ENCODE measurements at regions not wholly inside any gene's neighbourhood (a gene's known extent, or its start where the extent isn't known, plus 50 kb on each side); places are given as distances from the start of the nearest gene placed in this dataset.

- Histone ChIP-seq H2BK12ac (ENCODE audit: low read depth, low read length) (no peak overlapping the region), H2BK15ac (ENCODE audit: low read length) (0 out of 2 replicates have a peak overlapping the region, but pooled peaks have one; percentile 10), H3K4ac (replicated peaks; ENCODE audit: insufficient read length, low read depth, low read length) (no peak overlapping the region), H3K9ac (replicated peaks in 1 of 4; ENCODE audit: extremely low read depth in 1 of 4, low read depth in 3 of 4, low read length in 3 of 4) (no peak overlapping the region), H3K23me2 (ENCODE audit: low read depth, low read length) (no peaks in the 10 kb centered on the region), H2AK5ac (ENCODE audit: low read depth, low read length) (no peak overlapping the region), H3K4me1 (replicated peaks in 1 of 4; ENCODE audit: control insufficient read depth in 3 of 4, insufficient read depth in 4 of 4, low read length in 3 of 4) (no peaks in the 10 kb centered on the region; a peak in 1 of 7 replicates), H4K5ac (ENCODE audit: insufficient read length, low read depth, low read length) (no peak overlapping the region), H2BK5ac (ENCODE audit: low read depth, low read length) (no peak overlapping the region), H3K79me1 (ENCODE audit: low read depth, low read length) (no peaks in the 10 kb centered on the region), H3K27ac (ENCODE audit: low read depth, low read length) (no peak overlapping the region), H3K36me3 (ENCODE audit: control insufficient read depth in 2 of 4, insufficient read depth in 4 of 4, low read length in 3 of 4) (no peaks in the 10 kb centered on the region), H3K4me2 (ENCODE audit: insufficient read depth in 1 of 2, low read depth in 2 of 2, low read length in 2 of 2) (no peak overlapping the region), H3K14ac (ENCODE audit: insufficient read length) (no peak overlapping the region), H2AFZ (ENCODE audit: low read length) (no peak overlapping the region), H3K27me3 (replicated peaks in 1 of 4; ENCODE audit: control insufficient read depth in 3 of 4, extremely low read depth in 1 of 4, insufficient read depth in 3 of 4, low read length in 3 of 4) (no peaks in the 10 kb centered on the region), H2BK120ac (replicated peaks; ENCODE audit: low read depth, low read length) (no peak overlapping the region), H3K79me2 (ENCODE audit: control insufficient read depth in 1 of 2, insufficient read depth in 2 of 2, low read length in 2 of 2) (no peaks in the 10 kb centered on the region), H4K91ac (replicated peaks; ENCODE audit: insufficient read length, low read length) (no peak overlapping the region), H2BK20ac (ENCODE audit: low read length) (no peak overlapping the region), H3K23ac (ENCODE audit: insufficient read length) (no peak overlapping the region), H3K56ac (replicated peaks; ENCODE audit: insufficient read length, low read depth, low read length) (no peak overlapping the region), H3K4me3 (ENCODE audit: extremely low read depth in 1 of 4, insufficient read depth in 2 of 4, low read depth in 3 of 4, low read length in 4 of 4) (no peak overlapping the region), H3K9me3 (ENCODE audit: insufficient read depth in 2 of 2, low read depth in 1 of 2, low read length in 1 of 2) (no peaks in the 10 kb centered on the region), H3K18ac (ENCODE audit: extremely low read depth, low read length) (no peak overlapping the region), H4K8ac (ENCODE audit: extremely low read depth, insufficient read depth, low read length) (no peak overlapping the region), H4K20me1 (replicated peaks in 1 of 2; ENCODE audit: control insufficient read depth in 1 of 2, insufficient read depth in 2 of 2, low read length in 2 of 2) (no peaks in the 10 kb centered on the region)
- ChIA-PET POLR2A (ENCODE audit: partially characterized antibody) (no interaction called here), CTCF (ENCODE audit: partially characterized antibody) (interaction anchor here (1.0 kb wide), 1 partner anchor 9 kb away, joined by 4 read pairs; no protein-coding TSS in a partner anchor)
- DNase-seq (ENCODE audit: low read depth in 1 of 2, low spot score in 2 of 2) (no peak), FAIRE-seq (no peak)
- 88% methylated on average over 4 of the region's 4 CpGs; no CpG with 5 or more reads in 1 of the 2 experiments for WGBS, 2 experiments (ENCODE audit: extremely low coverage in 1 of 2, insufficient coverage in 1 of 2, insufficient read length in 1 of 2, insufficient replicate concordance in 2 of 2, low coverage in 1 of 2, low lambda C conversion rate in 2 of 2, missing lambda C conversion rate in 1 of 2)
- TF ChIP-seq ATF2 (IDR thresholded peaks at IDR 0.05; ENCODE audit: low read length) (no peak), GTF2F1 (IDR thresholded peaks at IDR 0.05; ENCODE audit: borderline replicate concordance, low read depth, low read length) (no peak), KDM1A (IDR thresholded peaks at IDR 0.05; ENCODE audit: borderline replicate concordance, low read length) (no peak), CEBPB (IDR thresholded peaks at IDR 0.05; ENCODE audit: low read depth, low read length) (no peak), BRCA1 (IDR thresholded peaks at IDR 0.05; ENCODE audit: low read depth, low read length) (no peak), RXRA (IDR thresholded peaks at IDR 0.05; ENCODE audit: insufficient read depth, low read depth, low read length) (no peak), RNF2 (IDR thresholded peaks at IDR 0.05; ENCODE audit: borderline replicate concordance, low read depth, low read length, missing control alignments, poor library complexity, severe bottlenecking) (no peak), HDAC2 (IDR thresholded peaks at IDR 0.05; ENCODE audit: borderline replicate concordance in 1 of 2, low read depth in 2 of 2, low read length in 2 of 2) (no peak), KDM4A (IDR thresholded peaks at IDR 0.05; ENCODE audit: low read depth, low read length, severe bottlenecking) (no peak), TEAD4 (IDR thresholded peaks at IDR 0.05; ENCODE audit: low read depth, low read length) (no peak), HDAC6 (IDR thresholded peaks at IDR 0.05; ENCODE audit: low read depth, low read length) (no peak)
Observed at GRCh38 chr5:155082401-155082800, 68.8 kb downstream of the KIF4B start.

Data from H1 (cell line).